Tibial artery (tissue), 4 donors: ENCODE measurements at regions not wholly inside any gene's neighbourhood (a gene's known extent, or its start where the extent isn't known, plus 50 kb on each side); places are given as distances from the start of the nearest gene placed in this dataset.

Source experiments
- DNase-seq, 2 donors: peaks; one replicate each; pipeline ENCODE4 v3.0.0-alpha.2; 2019
- H3K27ac ChIP-seq, 2 donors: fragments of 200-600 bp; sonication (generic) in 1 of 2; 1 replicate in 1 of 2; 2 replicates in 1 of 2; pipeline ENCODE4 v1.5.1; 2018 to 2019; ENCODE audit warnings: mild to moderate bottlenecking in 1 of 2
- H3K27me3 ChIP-seq, 2 donors: fragments of 200-600 bp; sonication (generic) in 1 of 2; one replicate each; pipeline versions ENCODE4 v1.5.1 to v1.6.0; 2016 to 2019
- H3K36me3 ChIP-seq, 3 donors: fragments of 200-600 bp; sonication (generic) in 2 of 3; one replicate each; pipeline ENCODE4 v1.5.1; 2016 to 2019; ENCODE audit warnings: mild to moderate bottlenecking in 2 of 3
- H3K4me1 ChIP-seq, 4 donors: fragments of 200-600 bp; sonication (generic) in 2 of 4; 1 replicate in 3 of 4; 2 replicates in 1 of 4; pipeline ENCODE4 v1.5.1; 2016 to 2019
- H3K4me3 ChIP-seq, 2 donors: fragments of 200-600 bp; sonication (generic) in 1 of 2; 1 replicate in 1 of 2; 2 replicates in 1 of 2; pipeline ENCODE4 v1.5.1; 2018 to 2019; ENCODE audit warnings: mild to moderate bottlenecking in 2 of 2
- H3K9me3 ChIP-seq, 3 donors: fragments of 200-600 bp; sonication (generic) in 1 of 3; one replicate each; pipeline ENCODE4 v1.5.1; 2016 to 2019
- CTCF ChIP-seq, 2 experiments: fragments of 200-600 bp in 1 of 2; fragments of 450-650 bp in 1 of 2; IDR thresholded peaks; one replicate each; pipeline ENCODE4 v1.5.1; 2017 to 2019; ENCODE audit warnings: antibody characterized with exemption in 2 of 2, mild to moderate bottlenecking in 1 of 2, moderate library complexity in 1 of 2
- intact Hi-C: fragments of 100-400 bp; cut with DNase I; formaldehyde crosslinking; loops from one replicate; pipeline ENCODE4 v1.15.0; 2023; ENCODE audit warnings: low total_unique reads

DNA sequence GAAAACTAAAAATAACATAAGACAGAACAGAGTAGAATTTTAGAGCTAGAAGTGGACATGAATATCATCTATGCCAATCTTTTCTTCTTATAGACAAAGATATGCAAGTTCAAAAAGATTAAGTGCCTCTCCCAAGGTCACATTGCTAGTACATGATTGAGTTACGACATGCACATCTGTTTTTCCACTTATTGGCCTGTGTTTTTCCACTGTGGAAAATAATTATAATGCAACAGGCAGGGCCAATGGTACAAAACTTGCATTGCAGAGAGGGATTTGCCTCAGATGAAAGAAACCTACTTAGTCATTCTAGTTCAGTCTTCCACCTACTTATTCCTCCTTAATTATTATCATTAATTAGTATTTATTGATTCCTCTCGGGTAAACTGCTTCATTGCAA lies 407.8 kb upstream of the SGCD start:
- Histone ChIP-seq H3K4me1 (peaks cover 0 to 8% (median 0%) of the 10 kb centered on the region in 4 donors), H3K27me3 (no peaks in the 10 kb centered on the region), H3K4me3 (no peak overlapping the region), H3K27ac (no peak overlapping the region), H3K9me3 (no peaks in the 10 kb centered on the region), H3K36me3 (no peaks in the 10 kb centered on the region)
- DNase-seq, result no peak
- intact Hi-C loops, result no loop called here
- no peak for TF ChIP-seq CTCF (IDR thresholded peaks at IDR 0.05)

- intact Hi-C loops, result no loop called here
- Histone ChIP-seq H3K27me3 (no peaks in the 10 kb centered on the region), H3K4me3 (no peak overlapping the region), H3K4me1 (peaks cover 0 to 8% (median 0%) of the 10 kb centered on the region in 4 donors), H3K36me3 (no peaks in the 10 kb centered on the region), H3K27ac (no peak overlapping the region), H3K9me3 (no peaks in the 10 kb centered on the region)
- no peak for DNase-seq
- no peak for TF ChIP-seq CTCF (IDR thresholded peaks at IDR 0.05)
These were observed 407.2 kb upstream of the SGCD start for GRCh38 chr5:155919725-155920124.

GRCh38 chr5:155921621-155922020 lies 405.3 kb upstream of the SGCD start:
- no peak for DNase-seq
- peaks cover 0 to 8% (median 0%) of the 10 kb centered on the region in 4 donors for H3K4me1 ChIP-seq
- TF ChIP-seq CTCF (IDR thresholded peaks at IDR 0.05), result no peak
- no peaks in the 10 kb centered on the region for H3K9me3 ChIP-seq
- no peak overlapping the region for H3K27ac ChIP-seq
- no peak overlapping the region for H3K4me3 ChIP-seq
- H3K27me3 ChIP-seq, result no peaks in the 10 kb centered on the region
- H3K36me3 ChIP-seq, result no peaks in the 10 kb centered on the region
- intact Hi-C loops, result no loop called here

DNA sequence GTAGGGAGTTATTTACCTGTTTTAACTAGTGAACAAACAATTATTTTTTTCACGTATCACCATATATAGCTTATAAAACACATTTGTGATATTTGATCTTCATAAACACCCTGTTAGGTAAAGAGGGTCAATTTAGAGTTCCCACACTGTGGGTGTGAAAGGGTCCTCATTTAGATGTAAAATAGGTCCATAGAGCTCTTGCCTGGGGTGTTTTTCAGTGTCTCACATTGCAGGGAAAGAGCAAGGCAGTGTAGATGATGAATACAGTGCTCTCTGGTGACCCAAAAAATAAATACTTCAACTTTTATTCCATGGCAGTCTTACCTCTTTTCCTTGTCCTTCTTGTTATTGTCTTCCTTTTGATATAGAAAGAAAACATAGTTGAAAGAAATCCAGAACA lies 403.2 kb upstream of the SGCD start:
- DNase-seq, result no peak
- Histone ChIP-seq H3K9me3 (no peaks in the 10 kb centered on the region), H3K27me3 (no peaks in the 10 kb centered on the region), H3K4me1 (peaks cover 0 to 6% (median 0%) of the 10 kb centered on the region in 4 donors), H3K27ac (no peak overlapping the region), H3K4me3 (no peak overlapping the region), H3K36me3 (no peaks in the 10 kb centered on the region)
- intact Hi-C loops, result no loop called here
- no peak for TF ChIP-seq CTCF (IDR thresholded peaks at IDR 0.05)

GRCh38 chr5:155926031-155926430 lies 400.9 kb upstream of the SGCD start:
- DNase-seq, result no peak
- Histone ChIP-seq H3K27me3 (no peaks in the 10 kb centered on the region), H3K4me1 (no peaks in the 10 kb centered on the region), H3K27ac (no peak overlapping the region), H3K4me3 (no peak overlapping the region), H3K9me3 (no peaks in the 10 kb centered on the region), H3K36me3 (no peaks in the 10 kb centered on the region)
- TF ChIP-seq CTCF (IDR thresholded peaks at IDR 0.05), result no peak
- intact Hi-C loops, result no loop called here

- no peak for DNase-seq
- TF ChIP-seq CTCF (IDR thresholded peaks at IDR 0.05), result no peak
- Histone ChIP-seq H3K9me3 (no peaks in the 10 kb centered on the region), H3K36me3 (no peaks in the 10 kb centered on the region), H3K27me3 (no peaks in the 10 kb centered on the region), H3K4me3 (no peak overlapping the region), H3K27ac (no peak overlapping the region), H3K4me1 (no peaks in the 10 kb centered on the region)
- intact Hi-C loops, result no loop called here
These were observed 400.2 kb upstream of the SGCD start for GRCh38 chr5:155926766-155927165.
